ENCODE measurements at regions not wholly inside any gene's neighbourhood (a gene's known extent, or its start where the extent isn't known, plus 50 kb on each side); places are given as distances from the start of the nearest gene placed in this dataset.

DNA sequence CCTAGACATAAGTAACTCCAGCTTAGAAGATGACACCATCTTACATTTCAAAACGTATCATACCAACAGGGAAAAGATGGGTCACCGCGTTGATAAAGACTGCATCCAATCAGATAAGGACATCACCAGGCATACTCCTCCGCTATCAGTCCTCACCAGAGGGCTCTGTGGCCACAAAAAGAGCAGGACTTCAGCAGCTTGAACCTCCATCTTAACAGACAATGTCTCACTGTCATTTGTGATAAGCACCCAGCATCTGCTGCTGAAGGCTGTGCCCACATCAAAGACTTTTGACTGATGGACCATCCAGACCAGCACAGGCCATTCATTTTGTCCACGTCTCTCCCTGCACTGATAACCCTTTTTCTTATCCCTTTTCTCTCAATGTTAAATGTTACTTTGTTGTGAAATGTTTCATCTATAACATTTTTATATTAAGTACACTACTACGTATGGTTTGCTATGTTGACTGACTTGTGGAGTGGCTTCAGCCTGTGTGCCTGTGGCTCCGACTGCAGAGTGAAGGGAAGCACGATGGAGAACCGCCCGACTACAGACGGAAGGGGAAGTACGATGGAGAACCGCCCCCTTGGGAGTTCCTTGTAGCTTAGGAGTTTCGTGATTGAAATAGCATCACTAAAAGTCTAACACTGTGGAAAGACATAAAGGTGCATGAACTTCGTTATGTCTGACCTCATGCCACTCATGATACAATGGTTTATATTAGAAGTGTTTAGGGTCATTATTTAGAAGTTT is 595.4 kb upstream of the AGA start:
- no peak for DNase-seq (ENCODE audit: low spot score)

DNA sequence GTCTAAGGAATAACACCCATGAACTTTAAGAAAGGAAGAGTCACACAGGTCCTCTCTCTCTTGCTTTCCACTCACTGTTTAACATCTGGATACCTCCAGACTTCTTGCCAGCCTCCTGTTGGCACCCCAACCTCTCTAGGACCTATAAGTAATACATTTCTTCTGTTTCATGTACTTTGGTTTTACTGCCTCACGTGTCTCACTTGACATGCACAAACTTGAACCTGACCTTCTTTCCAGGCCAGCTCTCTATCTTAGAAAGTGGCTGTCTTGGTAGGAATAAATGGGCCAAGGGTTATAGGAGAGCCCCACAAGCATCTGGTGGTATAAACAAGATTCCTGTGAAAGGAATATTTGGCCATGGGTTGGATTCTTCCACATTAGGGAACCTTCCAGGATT is 614.8 kb upstream of the AGA start:
- no peak for DNase-seq (ENCODE audit: low spot score)

DNA sequence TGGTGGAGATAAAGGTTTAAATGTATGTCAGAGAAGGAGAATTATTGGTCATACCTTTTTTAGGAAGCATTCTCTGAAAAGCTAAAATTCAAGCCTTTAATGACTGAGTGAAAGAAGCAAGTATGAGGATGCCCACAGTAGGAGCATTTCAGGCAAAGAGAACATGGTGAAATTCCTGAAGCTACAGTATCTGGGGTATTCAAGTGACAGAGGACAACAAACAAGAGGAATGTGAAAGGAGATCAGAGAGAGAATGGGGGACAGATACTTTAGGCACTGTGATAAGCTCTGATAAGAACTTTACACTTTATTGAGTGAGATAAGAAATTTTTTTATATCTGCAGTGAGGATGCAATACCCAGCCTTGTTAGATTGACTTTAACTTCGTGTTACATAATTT is 621.3 kb upstream of the AGA start:
- DNase-seq (ENCODE audit: low spot score): no peak

DNA sequence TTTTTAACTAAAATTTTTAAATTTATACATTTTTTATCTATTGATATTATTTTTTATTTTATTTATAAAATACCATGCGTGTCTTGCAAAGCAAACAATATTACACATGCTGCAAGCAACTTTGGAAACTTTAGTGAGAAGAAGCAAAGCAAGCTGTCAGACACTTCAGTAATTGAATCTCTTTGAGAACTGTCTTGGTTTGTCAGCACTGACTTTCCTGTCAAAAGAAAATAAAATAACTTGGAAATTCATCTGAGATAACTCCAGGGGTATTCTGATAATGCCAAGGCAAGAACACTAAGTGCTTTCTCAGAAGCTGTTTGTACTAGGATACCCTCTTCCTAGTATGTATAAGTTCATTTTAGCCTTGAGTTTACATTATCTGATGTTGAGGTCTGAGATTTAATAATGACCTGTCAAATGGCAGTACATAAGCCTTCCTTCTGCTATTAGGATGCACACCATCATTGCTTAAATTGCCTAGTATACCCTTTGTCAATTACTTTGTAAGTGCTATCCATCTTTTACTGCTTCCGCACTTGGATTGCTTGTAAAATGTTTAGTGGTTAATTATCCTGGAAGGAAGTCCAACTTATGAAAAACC is 624.2 kb upstream of the AGA start:
- DNase-seq (ENCODE audit: low spot score): no peak

DNA sequence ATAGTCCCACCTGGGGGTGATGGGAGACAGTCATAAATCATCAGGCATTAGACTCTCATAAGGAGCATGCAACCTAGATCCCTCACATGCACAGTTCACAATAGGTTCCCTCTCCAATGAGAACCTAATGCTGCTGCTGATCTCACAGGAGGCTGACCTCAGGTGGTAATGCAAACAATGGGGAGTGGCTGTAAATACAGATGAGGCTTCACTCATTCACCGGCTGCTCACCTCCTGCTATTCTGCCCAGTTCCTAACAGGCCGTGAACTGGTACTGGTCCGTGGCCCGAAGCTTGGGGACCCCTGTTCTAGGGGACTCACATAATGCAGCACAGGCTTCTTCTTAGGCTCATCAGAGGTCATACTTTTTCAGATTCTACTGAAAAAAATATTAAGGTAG is 625.9 kb upstream of the AGA start:
- no peak for DNase-seq (ENCODE audit: low spot score)

DNA sequence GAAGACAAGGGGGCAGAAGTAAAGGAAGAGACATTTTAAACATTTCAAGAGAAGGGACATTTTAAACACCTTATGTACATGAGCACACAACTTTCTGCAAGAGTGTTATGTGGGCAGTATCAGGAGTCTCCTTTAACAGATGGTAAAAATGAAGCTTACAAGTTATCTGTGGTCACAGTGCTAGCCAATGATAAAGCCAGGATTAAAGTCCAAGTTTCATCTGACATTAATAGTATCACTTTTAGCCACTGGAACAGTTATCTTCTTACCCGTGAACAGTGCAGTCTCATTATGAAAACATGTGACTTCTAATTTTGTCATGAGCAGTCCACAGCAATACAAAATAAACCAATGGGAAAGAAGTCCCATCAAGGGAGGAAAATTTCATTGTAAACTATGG is 627.9 kb upstream of the AGA start:
- no peak for DNase-seq (ENCODE audit: low spot score)

DNA sequence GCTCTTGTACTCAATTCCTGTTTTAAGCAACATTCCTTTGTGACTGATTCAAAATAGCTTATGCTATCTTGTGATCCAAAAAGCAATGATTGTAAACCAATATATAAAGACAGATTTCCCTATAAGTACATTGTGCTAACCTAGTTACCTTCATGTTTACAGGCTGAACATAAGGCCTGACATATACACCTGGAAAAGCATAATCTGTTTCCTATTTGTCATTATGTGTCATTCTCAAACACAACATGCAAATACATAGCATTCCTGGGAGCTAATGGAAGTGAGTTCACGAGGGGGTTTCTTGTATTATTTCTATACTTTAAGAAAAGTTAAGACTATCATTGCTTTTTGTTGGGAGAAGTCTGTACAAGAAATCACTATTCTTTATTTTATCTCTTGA is 638.1 kb upstream of the AGA start:
- DNase-seq (ENCODE audit: low spot score): no peak

DNA sequence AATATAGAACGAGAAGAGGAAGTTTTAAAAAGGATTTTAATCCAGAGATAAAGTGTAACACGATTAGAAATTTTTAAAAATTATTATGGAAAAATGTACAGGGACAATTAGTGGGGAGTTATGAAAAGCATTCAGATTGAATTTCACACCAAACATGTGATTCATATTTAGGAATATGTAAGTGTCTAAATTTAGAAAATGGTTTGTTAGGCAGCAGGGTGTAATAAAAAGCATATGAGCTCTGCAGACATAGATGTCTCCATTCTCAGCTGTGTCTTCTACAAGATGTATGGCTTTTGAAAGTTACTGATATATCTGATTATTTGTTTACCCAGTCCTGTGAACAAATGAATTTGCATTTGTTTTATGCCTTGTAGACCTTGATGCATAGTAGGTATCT is 638.9 kb upstream of the AGA start:
- DNase-seq (ENCODE audit: low spot score): no peak

DNA sequence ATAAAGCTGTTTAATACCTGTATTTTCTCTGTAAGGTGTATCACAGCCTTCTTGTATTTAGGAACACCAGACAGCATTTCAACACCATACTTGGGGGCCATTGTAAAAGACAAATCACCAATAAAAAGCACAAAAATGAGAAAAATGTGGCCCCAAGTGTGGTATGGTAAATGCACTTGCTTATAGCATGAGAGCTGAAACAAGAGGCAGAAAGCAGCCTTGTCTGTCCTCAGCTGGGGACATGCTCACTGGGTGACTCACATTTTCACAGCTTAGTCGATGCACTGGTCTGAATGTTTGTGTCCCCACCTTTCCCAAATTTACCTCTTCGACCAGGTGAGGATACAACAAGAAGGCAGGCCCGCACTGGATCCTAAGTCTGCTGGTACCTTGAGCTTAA is 639.7 kb upstream of the AGA start:
- no peak for DNase-seq (ENCODE audit: low spot score)

DNA sequence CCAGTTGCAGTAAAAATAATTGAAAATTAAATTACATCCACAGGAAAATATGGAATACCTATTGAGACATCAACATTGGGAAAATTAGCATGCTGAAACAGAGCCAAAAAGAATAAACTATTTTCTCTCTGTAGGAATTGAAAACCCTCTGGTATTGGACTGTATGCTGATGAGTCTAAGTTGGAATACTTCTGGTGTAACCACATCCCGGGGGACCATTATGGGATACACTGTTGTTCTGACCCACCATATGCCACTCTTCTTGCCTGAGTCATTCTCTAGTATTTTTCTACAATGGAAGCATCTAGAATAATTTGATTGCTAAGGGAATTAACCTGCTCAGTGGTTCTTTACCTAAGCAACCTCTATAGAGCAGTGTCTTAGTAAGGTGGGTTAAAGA is 640.7 kb upstream of the AGA start:
- DNase-seq (ENCODE audit: low spot score): no peak

DNA sequence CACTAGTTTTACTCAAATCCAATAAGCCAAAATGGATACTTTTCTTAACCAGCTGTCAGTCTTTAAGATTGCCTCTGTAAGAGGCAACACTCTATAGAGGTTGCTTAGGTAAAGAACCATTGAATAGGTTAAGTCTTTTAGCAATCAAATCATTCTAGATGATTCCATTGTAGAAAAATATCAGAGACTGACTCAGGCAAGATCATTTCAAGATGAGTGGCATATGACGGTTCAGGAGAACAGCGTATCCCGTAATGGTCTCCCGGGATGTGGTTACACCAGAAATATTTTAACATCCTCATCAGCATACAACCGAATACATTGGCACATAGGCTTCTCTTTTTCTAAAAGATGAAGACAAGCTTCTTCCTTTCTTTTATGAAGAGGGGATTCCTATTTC is 641.7 kb upstream of the AGA start:
- no peak for DNase-seq (ENCODE audit: low spot score)

DNA sequence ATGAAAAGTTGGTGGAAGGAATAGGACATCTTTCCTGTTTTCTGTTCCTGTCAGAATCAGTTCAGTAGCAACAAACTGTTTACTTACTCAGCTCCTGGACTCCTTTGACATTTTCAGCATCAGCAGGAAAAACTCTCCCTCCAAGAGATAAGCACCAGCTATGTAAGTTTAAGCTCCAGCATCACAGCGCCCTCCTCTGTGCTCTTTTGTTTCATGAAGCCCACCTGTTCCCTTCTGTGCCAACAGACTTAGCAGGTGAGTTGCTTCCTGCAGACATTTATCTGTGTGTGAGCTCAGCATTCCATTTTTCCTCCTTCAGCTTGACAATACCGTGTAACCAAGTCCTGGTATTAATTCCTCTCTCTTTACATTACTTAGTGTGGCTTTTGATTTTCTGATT is 644.1 kb upstream of the AGA start:
- peak; percentile 4 for DNase-seq (ENCODE audit: low spot score)

DNA sequence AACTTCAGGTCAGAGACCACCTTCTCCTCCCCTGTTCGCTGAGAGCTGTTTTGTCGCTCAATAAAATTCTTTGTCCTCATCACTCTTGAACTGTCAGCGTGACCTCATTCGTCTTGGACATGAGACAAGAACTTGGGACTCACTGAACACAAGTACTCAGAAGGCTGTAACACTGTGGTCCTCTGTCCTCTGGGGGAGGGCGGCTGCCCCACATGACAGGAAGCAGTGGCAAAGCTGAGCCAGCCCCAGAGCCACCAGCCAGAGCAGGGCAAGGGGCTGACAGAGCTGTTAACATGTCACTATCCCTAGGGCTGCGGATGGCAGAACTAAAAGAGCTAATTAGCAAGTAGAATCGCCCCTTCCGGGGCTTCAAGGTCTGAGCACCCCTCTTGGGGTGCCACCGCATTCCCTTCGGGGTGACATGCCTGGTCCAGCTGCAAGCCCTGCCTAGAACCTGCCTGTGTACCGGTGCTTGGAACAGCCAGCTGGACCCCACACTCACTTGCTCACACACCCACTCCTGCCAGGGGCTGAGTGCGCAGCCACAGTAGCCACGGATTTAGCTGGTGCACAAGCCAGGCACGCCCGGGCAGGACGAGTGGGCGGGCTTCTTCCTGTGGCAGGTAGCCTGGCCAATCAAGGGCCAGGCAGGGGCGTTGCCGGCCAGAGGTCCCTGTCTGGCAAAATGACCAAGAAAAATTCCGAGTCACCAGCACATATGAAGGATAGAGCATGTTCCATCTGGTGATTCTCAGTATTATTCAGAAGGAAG is 648.6 kb upstream of the AGA start:
- no peak for DNase-seq (ENCODE audit: low spot score)

DNA sequence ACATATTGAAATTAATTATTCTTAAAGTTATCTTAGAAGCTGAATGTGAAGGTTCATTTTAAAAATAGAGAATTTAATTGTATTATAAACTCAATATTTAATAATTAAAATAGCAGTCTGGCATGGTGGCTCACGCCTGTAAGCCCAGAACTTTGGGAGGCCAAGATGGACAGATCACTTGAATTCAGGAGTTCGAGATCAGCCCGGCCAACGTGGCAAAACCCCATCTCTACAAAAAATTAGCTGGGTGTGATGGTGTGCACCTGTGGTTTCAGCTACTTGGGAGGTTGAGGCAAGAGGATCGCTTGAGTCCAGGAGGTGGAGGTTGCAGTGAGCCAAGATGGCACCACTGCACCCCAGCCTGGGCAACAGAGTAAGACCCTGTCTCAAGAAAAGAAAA is 659.9 kb upstream of the AGA start:
- no peak for DNase-seq (ENCODE audit: low spot score)

DNA sequence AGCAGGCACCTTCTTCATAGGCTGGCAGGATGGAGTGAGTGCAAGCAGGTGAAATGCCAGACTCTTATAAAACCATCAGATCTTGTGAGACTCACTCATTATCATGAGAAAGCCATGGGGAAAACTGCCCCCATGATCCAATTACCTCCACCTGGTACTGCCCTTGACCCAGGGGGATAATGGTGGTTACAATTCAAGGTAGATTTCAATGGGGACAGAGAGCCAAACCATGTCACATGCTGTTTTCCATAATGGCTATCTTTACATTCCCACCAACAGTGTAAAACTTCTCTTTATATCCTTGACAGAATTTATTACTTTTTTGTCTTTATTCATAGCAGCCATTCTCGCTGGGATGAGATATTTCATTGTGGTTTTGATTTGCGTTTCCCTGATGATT is 663.0 kb upstream of the AGA start:
- no peak for DNase-seq (ENCODE audit: low spot score)

DNA sequence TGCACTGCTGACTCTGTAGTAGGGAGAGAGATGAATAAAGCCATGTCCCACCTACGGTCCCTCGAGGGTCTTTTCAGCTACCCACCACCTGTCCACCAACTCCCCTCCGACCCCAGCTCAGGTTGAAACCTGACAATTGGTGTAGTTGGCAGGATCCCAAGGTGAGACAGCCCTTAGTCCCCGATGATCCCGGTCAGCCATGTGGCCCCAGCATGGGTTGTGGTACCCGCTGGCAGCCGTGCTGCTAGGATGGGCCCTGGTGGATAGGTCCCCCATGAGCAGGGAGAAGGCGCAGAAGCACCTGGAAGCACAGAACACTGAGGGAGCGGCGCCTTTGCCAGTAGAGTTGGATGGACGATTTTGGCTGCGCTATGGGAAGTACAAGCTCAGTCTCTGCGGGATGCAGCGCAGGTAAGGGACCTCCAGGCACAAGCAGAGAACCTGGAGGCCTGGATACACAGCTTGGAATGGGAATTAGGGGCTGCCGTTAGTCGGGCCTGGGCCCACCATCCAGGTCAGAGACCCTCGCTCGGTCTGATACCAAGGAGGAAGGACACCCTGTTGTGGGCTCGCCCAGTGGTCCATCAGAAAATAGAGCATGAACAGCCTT is 694.6 kb upstream of the AGA start:
- no peak for DNase-seq (ENCODE audit: low spot score)

DNA sequence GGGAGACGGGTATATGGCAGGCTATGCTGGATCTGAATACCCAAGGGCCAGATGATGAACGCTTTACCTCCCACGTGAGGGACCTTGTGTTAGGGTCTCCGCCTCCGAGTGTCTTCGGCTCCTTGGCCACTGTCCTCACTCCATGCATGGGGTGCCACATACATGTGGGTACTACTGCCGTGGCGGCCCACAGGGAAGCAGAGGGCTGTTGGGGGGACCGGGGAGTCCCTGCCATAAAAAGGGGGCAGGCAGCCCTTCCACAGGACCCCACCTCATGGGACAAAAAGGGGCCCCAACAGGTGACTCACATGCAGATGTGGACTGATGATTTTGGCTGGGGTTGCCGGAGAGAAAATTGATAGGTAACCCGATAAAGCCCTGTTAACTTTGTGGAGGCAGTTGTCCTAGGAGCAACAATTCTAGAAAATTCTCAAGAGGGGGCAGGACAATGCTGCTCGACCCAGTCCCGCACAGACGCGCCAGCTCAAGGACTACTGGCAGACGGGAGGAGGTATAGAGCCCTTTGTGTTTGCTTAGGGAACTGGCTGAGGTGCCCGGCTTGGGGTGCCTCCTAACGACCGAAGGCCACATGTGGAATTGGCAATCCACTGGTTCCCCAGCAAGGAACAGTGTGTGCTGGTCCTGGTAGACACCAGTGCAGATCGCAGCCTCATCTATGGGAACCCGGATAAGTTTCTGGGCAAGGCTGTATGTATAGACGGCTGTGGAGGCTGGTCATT is 695.7 kb upstream of the AGA start:
- DNase-seq (ENCODE audit: low spot score): no peak

DNA sequence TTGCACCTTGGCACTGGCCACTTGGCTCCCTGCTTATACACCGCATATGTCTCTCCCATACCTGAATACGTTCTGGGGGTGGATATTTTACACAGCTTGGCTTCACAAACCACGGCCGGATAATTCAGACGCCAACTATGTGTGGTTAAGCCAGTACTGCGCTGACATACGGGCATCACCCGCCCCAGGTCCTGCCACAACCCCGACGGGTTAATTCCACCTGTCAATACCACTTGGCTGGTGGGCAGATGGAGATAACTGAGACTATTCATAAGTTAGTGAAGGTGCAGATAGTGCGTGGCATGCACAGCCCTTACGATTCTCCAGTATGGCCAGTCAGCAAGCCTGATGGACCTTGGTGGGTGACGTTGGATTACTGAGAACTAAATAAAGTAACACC is 696.3 kb upstream of the AGA start:
- no peak for DNase-seq (ENCODE audit: low spot score)

DNA sequence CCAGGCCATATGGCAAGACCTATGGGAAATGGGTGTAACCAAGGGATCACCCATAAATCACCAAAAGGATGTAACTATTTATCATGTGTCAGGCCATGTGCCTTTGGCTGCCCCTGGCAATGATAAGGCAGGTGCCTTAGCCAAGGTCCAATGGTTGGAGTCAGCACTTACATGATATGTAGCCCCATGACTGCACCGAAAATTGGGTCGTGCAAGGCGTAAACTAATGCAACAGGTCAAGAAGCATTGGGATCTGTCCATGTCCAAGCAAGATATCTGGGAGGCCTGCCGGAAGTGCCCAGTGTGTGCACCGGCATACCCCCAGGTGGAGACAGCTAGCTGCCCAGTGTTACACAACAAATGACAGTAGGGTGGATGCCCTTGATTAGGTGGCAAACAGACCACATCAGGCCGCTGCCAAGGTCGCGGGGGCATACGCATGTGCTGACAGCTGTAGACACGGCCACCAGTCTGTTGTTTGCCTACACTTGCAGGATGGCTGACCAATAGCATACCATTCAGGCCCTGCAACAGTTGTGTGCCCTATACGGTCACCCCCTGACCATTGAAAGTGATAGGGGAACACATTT is 698.2 kb upstream of the AGA start:
- DNase-seq (ENCODE audit: low spot score): no peak

DNA sequence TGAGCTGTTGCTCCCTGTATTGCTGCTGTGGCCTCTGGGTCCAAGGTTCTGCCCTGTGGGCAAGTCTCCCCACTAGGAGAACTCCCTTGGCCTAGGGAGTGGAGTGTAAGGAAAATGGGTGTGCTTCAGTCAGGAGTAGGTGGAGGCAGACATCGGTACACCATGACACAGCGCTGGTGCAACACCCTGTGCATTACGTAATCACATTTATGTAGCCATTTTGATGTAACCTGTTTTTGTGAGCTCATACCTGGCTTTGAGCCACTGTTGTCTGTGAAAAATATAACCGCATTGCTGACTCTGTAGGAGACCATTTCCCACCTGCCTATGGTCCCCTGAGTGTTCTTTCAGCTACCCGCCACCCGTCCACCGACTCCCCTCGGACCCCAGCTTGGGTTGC is 700.5 kb upstream of the AGA start:
- no peak for DNase-seq (ENCODE audit: low spot score)

DNA sequence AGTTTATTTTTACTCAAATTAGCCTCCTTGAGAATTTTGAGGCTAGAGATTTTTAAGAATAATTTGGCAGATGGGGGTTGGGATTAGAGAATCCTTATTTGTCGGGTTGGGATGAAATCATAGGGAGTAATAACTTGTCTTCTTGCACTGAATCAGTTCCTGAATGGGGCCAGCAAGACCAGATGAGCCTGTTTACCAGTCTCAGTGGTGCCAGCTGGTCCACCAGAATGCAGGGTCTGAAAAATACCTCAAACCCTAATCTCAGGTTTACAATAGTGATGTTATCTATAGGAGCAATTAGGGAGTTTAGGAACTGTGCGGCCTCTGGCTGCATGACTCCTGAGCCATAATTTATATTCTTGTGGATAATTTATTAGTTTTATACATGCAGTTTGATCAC is 705.9 kb upstream of the AGA start:
- DNase-seq (ENCODE audit: low spot score): no peak
